Muscle of back (tissue), 3 donors: ENCODE measurements at regions not wholly inside any gene's neighbourhood (a gene's known extent, or its start where the extent isn't known, plus 50 kb on each side); places are given as distances from the start of the nearest gene placed in this dataset.
A peak's percentile ranks its signal among the peaks of the same experiment; 100 is the strongest.
"Not testable (repeated sequence)": the region's sequence is repeated elsewhere in the genome, so short reads cannot be mapped to it uniquely, and the experiment has no call there.

ENCODE experiments used
- DNase-seq, 3 donors: peaks; one replicate each; pipeline versions ENCODE4 v3.0.0 to v3.0.0-alpha.2; 2013

DNA sequence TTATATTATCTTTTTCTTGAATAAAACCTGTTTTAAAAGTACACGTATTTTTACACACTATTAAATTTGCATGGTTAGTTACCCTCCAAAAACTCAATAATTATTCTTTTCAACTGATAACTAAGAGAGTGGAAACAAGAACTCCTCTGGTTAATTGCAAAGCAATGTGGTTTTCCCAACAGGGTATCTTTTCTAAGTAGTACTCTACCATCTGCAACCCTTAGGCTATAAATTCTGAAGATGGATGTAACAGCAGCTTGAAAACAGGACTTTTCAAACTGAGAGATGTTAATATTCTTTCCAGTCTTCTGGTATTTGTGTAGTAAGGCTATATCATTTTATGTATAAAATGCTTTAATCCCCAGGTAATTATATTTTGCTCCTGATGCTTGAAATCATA lies 916.1 kb upstream of the POT1 start:
- no peak for DNase-seq

DNA sequence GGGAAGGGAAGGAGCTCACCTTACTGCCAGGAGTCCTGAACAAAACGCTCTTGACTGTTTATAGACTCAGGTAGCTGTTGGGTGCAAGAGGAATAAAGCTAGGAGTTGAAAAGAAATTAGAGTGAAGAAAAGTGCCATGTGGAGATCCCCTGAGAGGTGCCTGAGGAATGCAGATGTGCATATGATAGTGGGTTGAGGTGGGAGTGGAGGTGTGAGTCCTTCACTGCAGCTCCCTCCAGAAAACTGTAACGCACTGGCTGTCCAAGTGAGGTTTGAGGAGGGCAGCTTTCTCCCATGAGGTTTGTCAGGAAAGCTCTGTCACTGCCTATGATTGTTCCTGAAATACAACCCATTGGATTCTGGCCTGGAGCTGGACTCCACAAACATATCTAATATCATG lies 904.8 kb upstream of the POT1 start:
- DNase-seq = no peak

DNA sequence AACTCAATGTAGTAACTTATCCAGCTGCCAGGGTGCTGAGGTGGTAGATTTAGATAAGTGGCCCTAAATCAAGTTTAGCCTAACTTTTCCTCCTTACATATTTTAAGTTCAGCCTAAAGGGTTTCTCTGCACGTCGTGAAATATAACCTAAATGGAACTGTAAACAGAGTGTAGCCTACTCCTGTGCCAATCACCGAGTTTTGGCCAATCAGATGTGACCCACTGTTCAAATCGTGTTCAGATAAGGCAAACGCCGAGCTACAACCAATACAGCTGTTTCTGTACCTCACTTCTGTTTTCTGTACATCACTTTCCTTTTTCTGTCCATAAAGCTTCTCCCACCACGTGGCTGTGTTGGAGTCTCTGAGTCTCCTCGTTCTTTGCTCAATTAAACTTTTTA lies 904.2 kb upstream of the POT1 start:
- DNase-seq = no peak

DNA sequence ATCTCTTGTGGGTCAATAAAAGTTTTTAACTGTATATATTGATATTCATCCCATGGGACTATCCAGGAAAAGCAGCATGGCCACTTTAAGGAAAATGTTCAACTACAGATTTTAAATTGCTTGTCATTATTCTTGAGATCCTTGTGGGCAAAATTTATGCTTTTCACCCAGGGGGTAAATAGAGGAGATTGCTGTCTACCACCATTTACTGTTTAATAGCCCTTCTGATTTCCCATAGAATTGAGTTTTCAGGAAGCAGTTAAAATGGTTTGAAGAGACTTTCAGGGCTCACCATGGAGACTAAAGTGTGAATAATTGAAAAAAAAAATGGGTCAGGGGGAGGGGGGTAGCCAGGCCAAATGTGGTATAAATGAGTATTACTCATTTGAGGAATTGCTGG lies 901.1 kb upstream of the POT1 start:
- DNase-seq = no peak

DNA sequence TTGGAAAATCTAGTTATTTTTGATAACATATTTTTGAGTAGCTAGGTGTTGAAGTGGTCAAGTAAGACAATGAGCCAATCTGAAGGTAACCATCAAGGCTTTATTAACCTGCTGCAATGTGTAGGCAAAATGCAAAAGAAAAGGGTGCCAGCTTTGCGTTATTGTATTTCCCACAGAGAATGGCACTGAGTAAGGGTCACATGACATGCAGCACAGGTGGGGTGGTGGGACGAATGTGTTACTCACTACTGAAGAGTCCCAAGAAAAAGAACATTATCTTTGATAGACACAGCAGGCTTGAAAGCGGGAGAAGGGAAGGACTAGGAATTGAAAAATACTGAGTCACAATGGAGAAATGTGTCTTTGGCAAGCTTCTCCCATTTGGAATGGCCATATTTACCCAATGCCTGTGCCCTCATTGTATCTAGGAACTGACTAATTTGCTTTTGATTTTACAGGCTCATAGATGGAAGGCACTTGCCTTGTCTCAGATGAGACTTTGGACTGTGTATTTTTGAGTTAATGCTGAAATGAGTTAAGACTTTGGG lies 898.6 kb upstream of the POT1 start:
- no peak for DNase-seq

DNA sequence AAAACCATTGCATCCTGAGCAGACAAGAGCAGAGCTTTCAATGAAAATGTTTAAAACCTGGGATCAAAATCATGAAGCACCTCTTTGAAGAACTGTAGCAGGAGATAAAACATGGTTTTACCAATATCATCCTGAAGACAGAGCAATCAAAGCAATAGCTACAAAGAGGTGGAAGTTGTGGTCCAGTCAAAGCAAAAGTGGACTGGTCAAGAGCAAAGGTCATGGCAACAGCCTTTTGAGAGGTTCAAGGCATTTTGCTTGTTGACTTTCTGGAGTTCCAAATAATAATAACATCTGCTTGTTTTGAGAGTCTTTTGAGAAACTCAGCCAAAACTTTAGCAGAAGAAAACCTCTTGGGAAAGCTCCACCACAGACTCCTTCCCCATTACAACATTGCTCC lies 893.9 kb upstream of the POT1 start:
- no peak for DNase-seq

DNA sequence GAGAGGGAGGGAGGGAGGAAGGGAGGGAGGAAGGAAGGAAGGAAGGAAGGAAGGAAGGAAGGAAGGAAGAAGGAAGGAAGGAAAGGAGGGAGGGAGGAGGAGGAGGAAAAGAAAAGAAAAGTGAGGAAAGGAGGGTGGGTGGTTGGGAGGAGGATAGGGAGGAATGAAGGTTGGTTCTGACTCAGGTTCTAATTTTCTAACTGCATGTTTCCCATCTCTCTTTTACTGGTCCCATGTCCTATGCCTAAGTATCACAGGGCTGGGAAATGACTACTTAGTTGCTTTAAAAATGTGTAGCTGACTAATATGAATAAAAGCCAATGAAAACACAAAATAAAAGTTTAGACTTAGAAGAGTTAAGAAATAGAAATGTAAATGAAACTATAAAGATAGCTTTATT lies 890.9 kb upstream of the POT1 start:
- no peak for DNase-seq

DNA sequence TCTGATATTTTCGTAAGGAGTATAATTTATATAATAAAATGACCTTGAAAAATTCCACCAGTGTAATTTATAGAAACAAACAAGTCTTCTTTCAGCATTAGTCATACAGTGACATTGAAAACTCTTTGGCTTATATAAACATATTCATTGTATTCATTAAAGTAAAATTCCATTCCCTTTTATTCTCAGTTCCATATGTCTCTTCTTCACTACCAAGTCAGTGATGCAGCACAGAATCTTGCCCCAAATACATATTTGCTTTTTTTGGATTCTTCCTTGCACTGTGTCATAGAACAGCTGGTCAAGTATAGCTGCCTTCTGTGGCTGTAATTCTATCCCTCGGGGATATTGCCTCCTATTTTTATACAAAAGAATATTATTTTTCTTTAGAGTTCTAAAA lies 884.5 kb upstream of the POT1 start:
- DNase-seq = no peak

DNA sequence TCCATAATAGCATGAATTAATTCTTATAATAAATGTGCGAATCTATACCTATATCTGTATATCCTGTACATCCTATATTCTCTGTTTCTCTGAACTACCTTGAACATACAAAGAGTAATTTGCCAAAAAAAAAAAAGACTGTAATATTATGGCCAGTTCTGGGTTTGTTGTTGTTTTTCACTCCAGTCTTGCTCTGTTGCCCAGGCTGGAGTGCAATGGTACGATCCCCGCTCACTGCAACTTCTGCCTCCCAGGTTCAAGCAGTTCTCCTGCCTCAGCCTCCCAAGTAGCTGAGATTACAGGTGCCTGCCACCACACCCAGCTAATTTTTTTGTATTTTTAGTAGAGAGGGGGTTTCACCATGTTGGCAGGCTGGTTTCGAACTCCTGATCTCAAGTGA lies 876.9 kb upstream of the POT1 start:
- not testable (repeated sequence) for DNase-seq

DNA sequence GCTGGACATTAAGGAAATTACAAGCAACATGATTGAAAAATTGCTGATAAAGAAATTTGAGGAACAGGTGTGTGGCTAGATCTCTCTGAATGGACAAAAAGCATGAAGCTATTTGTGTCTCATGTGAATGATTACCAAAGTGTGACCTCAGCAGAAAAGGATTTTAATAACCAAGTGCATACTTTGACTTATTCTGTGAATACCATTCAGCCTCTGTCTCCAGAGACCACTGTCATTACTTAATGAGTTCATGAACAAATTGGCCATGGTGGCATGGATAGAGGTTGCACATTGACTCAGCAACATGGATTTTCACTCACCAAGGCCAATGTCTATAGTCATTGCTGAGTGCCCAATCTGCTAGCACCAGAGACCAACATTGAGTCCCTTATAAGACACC lies 874.6 kb upstream of the POT1 start:
- DNase-seq = no peak

DNA sequence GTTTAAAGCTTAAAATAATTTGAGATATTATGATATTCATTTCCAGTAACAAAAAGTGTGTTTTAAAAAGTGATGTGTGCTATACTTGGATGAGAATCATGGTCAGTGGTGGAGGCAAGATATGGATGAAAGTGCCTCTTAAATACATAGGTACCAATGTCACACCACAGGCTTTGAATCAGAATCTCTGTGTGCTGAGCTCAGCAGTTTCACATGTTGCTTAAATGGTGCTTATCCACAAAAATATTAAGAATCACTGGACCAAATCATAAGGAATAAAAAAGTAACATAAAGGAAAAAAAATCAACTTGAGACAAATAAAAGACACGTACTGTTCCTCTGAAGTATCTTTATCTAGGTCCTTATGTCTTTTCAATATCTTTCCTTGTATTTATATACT lies 850.5 kb upstream of the POT1 start:
- DNase-seq = no peak

DNA sequence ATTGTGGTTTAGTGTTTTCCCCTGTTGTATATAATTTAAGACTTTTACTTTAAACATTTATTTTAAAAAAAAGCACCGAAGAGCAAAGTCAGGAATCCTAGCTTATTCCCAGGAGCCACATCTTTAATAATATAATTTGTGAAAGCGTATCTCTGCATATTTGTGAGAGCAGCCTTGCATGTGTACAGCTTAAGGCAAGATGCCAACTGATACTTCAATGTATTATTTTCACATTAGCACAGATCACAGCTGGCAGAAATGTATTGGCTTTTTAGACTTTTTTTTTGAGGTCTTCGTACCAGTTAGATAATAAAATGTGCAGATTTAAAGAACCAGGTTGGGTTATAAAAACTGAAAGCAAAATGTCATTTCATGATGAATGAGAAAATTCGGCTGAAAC lies 845.7 kb upstream of the POT1 start:
- DNase-seq = peak in 1 of 3 donors; percentile 4

DNA sequence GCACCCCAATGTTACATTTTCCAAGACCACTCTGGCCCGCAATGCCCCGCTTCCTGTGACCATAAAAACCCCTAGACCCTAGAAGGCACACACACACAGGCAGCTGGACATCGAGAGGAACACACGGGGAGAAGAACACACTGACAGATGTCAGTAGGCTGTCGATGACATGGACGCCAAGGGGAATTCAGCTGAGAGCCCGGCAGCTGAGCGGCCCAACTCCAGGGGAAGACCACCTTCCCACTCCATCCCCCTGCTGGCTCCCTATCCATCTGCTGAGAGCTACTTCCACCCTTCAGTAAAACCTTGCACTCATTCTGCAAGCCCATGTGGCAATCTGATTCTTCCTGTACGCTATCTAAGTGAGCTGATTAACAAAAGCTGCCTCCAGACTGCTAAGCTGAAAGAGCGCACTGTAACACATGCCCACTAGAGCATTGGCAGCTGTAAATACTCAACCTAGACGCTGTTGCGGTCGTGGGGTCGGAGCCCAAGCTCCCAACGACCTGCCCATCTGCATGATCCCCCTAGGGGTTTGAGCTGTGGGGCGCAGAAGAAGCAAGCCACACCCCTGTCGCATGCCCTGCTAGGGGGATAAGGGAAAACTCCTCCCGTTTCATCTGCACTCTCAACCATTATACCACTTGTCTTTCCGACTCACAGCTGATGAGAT lies 843.6 kb upstream of the POT1 start:
- no peak for DNase-seq

DNA sequence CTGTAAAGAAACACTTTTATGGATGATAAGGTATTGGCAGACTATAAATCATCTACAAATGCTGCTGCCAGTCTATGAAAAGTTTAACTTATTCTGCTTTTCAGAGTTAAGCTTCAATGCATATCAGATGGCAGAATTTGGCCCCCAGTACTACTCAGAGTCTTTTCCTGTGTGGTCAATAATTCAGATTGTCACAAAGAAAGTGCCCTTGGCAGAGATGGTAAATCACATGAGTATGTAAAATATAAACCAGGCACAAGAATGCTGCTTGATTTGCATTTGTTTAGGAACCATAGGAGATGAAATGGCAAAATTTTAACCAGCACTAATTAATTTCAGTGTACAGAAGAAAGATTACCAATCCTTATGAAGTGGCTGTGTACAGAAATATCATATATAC lies 818.3 kb upstream of the POT1 start:
- DNase-seq = no peak

DNA sequence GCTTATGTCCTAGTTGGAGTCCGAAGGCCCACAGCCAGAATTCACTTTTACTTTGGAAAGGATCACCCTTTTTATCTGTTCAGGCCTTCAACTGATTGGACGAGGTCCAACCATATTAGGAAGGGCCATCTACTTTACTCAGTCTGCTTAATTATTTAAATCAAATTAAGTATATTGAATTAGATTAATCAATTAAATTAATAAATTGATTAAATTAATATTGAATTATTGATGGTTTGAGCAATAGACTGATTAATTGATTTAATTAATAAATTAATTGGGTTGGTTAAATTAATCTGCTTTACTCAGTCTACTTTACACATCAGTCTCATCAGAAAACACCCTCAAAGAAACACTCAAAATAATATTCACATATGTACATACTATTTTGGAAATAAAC lies 816.9 kb upstream of the POT1 start:
- DNase-seq = no peak

DNA sequence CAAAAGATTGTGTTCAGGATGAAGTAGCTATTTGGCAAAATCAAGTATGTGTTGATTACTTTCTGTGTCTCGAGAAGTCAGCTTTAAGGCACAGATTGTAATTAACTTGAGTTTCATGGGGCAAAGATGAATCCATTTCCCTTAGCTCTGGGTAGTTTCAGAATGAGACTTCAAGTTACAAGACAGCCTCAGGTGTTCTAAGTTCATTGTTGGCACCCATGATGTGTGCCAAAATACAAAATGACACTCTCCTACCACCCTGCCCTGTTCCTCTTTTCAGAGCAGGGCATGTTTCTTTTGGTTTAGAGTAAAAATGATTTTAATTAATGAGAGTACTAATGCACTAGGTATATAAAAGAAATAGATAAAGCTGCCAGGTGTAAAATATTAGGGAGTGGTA lies 797.6 kb upstream of the POT1 start:
- DNase-seq = no peak

DNA sequence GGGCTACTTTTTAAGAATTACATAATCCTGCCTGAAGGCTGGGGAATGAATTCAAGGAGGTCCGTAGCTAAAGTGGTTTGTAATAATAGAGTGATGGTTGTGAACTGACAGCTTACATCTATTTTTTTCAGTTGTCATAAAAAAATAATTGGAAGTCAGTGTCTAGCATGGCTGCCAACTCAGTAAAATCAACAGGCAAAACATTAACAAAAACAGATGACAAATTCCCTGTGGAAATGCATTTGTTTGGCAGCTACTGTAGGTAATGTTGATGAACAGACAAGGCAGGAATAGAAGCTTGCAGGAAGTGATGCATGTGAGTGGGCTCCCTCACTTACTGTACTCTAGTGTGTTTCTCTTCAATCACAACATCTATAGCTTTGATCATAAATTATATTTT lies 766.0 kb upstream of the POT1 start:
- DNase-seq = no peak

DNA sequence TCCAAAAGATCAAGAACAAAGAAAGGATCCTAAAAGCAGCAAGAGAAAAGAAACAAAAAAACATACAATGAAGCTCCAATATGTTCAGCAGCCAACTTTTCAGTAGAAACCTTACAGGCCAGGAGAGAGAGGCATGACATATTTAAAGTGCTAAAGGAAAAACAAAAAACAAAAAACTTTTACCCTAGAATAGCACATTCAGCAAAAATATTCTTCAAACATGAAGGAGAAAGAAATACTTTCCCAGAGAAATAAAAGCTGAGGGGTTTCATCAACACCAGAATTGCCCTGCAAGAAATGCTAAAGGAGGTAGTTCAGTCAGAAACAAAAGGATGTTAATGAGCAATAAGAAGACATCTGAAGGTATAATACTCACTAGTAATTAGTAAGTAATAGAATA lies 753.5 kb upstream of the POT1 start:
- no peak for DNase-seq

DNA sequence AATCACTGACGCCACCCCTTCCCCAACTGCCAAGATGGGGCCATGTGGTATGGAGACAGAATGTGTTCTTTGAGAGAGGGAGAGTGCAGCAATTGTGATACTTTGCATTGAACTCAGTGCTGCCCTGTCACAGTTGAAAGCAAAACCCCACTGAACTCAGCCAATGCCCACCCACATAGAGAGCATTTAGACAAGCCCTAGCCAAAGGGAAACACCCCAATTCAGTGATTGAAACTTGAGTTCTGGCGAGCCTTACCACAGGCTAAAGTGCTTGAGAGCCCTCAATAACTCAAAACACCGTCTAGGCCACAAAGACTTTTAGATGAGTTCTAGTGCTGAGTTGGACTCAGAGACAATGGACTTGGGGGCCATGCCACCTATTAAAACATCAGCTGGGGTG lies 751.9 kb upstream of the POT1 start:
- DNase-seq = no peak

DNA sequence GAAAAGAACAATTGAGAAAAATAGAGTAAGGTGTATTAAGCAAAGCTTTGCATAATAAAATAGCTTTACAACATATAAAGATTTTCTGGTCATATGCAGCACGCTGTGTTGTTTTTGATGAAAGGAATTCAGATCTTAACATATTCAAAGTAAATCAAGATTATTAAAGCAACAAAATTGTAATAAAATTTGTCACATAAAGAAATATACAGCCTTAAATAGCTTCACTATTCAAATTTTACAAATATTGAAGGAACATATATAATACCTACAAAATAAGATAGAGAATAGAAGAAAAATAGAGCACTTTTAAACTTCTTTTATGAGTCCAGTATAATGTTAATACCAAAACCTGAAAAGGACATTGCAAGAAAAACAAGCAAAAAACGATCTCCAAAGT lies 749.1 kb upstream of the POT1 start:
- DNase-seq = no peak

DNA sequence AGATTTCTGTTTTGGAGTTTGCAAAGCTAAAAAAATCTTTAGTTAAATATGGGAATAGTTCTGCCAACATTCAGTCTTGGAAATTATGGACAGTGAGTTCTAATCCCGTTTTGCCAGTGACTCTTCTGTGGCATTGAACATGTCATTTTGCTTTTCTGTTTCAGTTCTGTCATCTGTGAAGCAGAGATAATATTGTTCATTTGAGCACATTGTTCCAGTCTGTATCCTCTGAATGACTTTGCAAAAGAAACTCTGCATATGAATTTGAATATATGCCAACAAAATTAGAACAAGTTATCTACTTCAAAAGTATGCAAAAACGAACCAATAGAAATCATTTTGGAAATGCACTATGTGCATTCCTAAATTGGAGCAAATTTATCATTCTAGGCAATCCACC lies 746.0 kb upstream of the POT1 start:
- no peak for DNase-seq

DNA sequence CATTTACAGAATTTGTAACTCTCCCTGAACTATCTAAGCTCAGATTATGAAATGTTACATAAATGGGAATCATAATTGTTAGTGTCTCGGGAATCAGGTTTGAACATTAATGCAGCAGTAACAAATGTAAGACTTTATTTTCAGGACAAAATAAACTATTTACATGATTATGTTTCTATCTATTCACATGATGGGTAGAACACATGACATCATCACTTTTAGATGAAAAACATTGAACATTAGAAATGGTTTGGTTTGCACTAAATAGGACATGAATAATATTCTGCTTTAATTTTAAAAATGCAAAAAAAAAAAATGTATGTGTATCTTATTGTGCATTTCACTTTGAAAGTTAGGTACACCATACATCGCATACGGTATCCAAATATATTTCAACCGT lies 745.5 kb upstream of the POT1 start:
- DNase-seq = no peak

DNA sequence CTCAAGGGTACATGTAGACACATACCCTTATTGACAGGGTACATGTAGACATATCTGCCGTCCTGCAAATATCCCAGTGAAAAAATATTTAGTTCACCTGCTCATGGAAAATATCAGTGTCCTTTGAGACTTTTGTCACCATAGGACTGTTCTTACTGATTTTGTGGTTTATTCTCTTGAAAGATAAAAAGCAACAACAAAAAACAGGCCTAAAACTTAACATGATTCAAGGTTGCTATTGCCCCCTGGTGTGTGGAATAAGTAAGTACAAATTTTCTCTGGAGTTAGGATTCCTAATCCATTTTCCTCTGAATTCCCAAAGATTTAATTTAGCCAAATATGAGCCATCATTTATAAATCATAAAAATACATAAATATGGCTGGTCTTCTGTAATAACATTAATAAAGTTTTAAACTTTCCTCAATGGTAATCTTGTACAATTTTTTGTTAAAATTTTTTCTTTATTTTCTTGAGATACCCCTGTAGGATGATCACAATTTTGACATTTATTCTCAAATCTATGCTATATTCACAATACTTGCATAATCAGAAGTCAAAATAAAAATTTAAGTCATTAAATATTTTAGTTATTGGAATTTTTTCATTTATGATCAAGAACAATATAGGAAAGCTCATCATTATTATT lies 741.4 kb upstream of the POT1 start:
- peak; percentile 2 to 27 (median 2) for DNase-seq
